HG02840 (cell line): ENCODE measurements at regions not wholly inside any gene's neighbourhood (a gene's known extent, or its start where the extent isn't known, plus 50 kb on each side); places are given as distances from the start of the nearest gene placed in this dataset.

Experiments used
- ATAC-seq: cut with Tn5 transposase; IDR thresholded peaks from one replicate; pipeline ENCODE4 v1.9.1; 2021; ENCODE audit warnings: mild to moderate bottlenecking, moderate library complexity, moderate number of reproducible peaks; ENCODE audit not compliant: unreplicated experiment, low FRiP score

DNA sequence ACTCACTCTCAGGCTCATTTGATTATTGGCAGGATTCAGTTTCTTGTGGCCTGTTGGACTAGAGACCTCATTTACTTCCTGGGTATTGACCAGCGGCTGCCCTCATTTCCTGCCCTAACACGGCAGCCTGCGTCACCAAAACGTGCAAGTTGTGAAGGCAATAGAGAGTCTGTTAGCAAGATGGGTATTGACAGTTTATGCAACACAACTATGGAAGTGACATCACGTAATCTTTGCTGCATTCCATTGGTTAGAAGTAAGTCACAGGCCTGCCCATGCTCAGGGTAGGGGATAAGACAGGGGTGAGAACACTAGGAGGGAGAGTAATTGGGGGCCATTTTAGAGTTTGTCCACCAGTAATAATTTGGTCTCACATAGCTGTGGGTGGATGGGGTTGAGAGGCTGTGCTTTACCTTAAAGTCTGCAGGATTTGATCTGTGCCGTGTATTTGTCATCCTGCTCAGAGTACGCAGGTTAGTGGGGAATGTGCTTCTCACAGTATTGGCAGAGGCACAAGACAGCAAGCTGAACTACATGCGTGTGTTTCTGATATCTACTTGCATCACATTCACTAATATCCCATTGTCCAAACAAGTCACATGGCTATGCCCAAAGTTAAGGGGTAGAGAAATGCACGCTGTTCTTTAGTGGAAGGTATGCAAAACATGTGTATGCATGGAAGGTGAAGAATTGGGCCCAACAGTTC, 83.3 kb downstream of the EDEM1 start:
- no peak for ATAC-seq

DNA sequence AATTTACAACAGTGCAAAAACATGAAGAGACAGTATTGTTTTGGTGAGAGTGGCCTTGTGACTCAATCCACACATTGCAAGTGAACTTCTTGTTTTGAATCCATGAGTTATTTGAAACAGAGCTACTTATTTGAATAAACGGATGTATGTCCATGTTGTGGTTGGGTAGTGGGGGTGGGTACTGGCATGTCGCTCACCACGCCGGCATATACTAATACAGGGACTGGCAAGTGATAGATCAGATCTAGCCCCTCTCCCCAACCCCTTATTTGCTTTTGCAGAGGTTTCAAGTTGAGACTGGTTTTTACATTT, 83.8 kb downstream of the EDEM1 start:
- no peak for ATAC-seq

DNA sequence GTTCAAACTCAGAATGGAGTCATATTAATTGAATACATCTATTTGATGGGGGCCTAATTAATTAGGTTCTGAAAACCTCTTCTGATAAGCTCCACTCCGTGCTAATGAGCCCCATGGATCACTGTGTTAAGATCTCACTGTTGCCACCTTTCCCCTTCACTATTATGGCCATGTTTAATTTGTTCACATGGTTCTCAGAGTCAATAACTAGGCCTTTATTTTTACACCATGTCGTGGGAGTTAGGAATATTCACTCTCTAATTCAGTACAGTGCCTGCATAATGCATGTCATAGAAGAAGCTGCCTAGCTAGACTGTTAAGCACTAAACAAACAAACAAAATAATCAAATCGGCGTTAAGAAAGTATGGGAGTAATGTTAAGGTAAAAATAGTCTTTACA, 84.9 kb downstream of the EDEM1 start:
- no peak for ATAC-seq

DNA sequence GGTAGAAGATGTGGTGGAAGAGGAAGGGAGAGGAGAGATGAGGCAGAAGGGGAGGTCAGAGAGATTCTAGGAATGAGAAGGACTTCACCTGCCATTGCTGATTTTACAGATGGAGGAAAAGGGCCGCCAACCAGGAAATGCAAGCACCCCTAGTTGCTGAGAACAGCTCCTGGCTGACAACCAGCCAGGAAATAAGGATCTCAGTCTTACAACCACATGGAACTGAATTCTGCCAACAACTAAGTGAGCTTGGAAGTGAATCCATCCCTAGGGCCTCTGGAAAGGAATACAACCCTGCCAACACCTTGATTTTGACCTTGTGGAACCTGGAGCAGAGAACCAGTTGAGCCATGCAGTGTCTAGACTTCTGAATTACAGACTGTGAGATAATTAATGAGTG, 86.6 kb downstream of the EDEM1 start:
- ATAC-seq: no peak

DNA sequence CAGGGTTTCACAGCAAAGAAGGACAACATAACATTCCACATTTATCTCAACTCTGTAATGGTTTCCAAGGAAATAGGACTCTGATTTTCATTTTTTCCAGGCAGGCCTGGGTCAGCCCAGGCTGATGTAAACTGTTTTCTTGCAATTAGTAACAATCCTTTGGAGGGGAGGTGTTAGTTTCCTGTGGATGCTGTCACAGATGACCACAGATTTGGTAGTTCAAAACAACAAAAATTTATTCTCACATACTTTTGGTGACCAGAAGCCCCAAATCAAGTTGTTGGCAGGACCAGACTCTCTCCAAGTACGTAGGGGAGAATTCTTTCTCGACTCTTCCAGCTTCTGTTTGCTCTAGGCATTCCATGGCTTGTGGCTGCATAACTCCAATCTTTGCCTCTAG, 88.0 kb downstream of the EDEM1 start:
- no peak for ATAC-seq

DNA sequence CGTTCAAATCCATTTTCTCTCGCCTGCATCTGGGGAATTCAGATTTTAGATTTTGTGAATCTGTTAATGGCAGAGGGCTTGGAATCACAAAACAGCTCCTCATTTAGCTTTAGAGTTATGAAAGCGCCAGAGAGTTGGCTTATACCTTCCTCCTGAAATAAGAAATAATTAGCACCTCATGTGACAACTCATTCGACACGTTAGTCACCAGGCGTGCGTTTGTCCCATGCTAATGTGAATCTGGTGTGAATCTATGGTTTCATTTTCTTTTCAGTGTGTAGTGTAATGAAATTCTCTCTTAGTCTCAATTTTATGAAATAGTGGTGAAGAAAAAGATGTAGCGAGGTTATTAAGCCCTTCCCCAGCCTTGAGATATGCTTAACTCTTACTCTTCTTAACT, 89.4 kb downstream of the EDEM1 start:
- ATAC-seq: no peak

DNA sequence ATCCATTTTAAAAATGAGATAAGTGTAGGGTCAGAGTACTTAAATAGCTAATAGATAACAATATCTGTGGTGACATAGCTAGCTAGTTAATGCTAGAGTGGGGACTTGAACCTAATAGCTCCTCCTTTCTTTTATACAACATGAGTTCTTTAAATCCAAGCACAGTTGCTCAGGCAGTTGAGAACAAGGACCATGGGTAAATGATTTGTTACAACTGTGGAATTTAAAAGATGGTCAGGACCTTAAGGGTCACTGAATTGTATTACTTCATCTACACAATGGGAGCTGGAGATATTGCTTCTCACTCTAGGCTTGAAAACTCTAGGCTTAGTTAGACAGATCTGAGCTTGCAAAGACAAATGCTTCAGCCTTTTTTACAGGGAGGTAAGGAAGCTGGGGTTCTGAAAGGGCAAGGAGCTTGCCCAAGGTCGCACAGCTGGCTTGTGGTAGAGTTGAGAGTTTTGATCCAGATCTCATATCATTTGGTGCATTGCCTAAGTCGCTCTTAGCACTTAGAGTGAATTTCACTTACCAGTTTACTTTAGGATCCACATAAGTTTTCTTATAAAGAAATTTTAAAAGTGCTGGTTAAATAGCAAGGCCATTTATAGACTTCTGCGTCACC, 90.2 kb downstream of the EDEM1 start:
- no peak for ATAC-seq

DNA sequence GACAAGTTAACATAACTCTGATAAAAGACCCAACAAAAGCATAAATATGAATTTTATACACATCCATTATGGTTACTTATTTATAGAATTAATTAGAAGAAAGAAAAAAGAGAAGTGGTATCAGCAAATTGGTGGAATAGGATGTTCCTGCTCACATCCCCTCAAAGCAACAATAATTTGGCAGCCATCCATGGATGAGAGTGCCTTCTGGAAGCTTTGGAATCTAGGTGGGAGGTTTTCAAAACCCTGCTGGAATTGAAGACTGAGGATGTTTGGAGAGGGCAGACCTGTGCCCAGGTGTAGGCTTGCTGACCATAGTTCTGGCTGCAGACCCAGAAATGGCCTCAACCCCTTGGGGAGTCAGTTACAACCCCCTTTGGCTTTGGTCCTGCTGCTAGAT, 91.2 kb downstream of the EDEM1 start:
- ATAC-seq: no peak

DNA sequence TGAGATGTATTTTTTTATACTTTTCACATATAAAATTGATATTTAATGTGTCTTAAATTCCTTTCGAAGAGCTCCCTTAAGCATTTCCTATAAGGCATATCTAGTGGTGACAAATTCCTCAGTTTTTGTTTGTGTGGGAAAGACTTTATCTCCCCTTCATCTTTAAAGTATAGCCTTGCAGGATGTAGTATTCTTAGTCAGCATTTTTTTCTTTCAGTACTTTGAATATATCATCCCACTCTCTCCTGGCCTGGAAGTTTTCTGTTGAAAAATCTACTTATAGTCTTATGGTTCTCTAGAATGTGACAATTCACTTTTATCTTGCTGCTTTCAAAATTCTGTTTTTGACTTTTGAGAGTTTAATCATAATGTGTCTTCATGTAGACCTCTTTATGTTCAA, 95.2 kb downstream of the EDEM1 start:
- no peak for ATAC-seq

DNA sequence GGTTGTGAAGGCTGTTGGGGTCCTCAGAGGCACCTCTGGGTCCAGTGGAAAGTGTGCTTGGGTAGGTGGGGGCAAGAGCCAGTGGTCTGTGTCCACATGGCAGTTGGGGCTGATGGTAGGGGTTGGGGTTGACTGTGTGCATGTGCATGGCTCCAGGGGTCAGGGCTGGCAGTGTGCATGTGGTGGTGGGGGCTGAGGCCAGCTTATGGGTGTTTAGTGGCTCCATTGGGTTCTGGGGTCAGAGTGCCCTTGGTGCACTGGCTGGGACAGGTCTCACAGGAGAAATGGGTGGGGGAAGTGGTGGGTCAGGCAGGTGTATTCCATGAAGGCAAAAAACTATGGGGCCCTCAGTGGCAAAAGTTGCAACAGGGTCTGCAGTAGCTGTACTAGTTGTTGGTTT, 97.9 kb downstream of the EDEM1 start:
- ATAC-seq: no peak

DNA sequence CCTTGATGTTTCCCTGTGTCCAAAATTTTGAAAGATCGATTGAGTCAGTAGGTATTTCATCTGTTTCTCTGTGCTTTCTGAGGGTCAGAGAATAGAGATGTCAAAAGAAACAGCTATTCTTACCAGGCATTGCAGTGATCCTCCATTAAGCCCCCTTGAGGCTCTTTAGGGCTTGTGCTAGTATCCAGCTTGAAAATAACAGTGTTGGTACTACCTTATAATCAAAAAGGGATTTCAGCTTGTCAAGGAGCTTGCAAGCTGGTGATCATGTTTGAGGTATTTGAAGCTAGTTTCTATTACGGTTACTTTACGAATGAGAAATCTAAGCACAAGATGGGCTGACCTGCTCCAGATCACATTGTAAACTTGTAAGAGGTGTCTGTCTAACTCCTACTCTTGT, 103.4 kb downstream of the EDEM1 start:
- no peak for ATAC-seq

DNA sequence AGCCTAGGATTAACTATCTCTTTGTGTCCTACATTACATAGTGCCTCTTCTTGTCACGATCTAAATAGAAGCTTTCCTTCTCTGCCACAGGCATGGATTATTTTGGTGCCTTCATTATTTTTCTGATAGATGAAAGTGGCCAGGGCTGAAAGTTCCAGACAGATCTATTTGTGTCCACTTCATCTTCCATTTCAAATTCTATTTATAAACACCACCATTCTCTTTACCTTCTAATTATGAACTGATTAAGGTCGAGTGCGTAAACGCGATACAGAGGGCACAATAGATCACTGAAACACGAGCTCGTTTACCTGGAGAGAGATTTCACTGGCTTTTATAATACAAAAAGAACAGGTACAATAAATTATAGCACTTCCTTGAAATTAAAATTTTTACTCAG, 105.0 kb downstream of the EDEM1 start:
- no peak for ATAC-seq

DNA sequence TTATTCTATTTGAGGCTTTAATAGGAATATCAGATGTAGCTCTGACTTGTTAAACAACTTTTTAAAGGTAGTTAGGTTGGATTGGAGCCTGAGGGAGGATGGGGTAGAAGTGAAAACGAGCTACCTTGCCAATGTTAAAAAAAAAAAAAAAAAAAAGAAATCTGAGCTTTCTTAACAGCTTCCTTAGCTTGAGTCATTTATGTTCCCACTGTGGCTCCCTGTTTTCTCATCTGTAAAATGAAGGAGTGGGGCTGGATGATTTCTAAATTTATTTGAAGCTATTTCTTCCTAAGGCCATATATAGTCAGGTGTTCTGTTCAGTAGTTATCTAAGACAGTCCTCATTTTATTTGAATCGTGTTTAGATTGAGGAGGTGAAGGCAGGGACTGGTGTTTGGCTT, 105.7 kb downstream of the EDEM1 start:
- ATAC-seq: no peak

DNA sequence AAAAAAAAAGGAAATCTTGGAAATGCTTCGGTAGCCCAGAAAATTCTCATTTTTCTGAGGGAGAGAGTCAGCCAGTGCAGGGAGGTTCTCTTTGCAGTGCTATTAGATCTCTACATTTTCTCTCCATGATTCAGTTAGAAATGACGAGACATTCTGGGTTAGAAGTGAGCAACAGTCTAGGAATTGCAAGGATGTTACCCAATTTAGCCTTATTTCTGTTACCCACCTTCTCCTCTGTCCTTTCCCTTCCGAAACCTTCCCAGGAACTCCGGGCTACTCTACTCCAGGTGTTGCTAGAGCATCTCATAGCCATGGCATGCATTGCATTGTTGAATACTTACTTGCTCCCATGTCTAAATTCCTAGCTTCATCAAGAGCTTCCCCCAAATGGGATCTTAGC, 106.8 kb downstream of the EDEM1 start:
- ATAC-seq: no peak

DNA sequence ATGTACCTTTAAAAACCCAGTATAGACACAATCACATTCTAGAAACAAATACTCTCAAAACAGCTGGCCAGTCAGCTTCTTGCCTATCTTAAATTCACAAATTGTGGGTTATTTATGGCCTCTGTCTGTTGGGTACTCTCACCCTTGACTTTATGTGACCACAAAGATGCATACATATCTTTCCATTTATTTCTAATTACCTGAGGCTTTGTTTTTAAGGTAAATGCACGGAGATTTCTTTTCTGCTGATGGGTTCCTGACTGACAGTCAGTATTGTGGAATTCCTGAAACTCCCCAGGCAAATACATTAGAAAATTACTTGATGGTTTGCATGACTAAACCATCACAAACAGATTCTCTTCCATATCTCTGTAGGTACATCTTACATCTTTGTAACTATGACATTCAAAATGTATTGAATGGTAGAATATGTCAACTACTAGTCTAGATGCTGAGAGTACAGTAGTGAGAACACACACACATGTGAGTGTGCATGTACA, 107.7 kb downstream of the EDEM1 start:
- no peak for ATAC-seq

DNA sequence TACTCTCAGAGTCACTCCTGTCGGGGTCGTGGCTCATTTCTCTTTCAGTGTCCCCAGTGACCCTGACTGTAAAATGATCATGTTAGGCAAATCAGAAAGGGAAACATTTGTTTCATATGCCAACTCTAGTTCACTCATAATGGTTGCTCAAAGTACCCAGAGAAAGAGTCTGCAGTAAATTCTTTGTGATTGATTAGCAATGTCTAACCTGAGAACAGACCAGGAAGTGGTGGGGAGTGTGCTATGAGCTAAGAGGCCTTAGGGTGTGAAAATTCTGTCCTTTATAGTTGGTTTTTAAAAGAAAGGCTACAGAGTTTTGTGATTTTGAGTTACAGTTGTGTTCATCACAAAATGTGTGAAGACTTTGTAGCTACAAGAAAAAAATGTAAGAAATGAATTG, 108.9 kb downstream of the EDEM1 start:
- no peak for ATAC-seq

DNA sequence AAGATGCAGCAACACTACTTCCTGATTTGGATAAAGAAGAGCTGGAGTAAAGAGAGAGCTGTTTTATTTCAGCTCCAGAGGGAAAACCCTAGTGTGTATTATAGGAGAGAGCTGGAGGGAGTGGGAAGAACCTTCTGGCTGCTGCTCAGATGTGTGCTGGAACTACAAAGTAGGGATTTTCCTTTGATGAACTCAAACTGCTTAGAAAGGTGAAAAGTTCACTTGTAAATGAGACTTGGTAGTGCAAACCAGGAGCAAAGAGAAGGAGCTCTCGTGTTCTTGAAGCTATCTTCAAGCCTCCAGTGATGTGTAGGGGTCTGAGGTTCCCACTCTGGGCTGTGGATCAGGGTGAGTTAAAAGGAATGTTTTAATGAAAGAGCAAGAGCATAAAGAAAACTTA, 110.4 kb downstream of the EDEM1 start:
- no peak for ATAC-seq

DNA sequence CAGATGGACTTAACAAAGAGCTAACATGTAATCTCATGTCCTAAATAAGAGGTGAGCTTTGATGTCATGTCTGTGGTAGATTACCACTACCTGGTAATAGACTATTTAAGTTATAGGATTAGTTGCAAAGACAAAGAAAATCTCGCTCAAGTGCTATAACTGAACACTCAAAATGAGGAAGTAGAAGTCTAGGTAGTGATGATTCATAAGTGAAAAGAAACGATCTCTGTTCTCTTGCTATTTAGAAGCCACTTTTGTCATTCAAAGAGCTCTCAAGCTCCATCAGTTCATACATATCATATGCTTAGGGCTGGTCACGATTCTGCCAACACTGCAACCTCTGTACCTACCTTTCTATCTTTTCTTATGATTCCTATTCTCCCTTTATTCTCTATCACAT, 110.9 kb downstream of the EDEM1 start:
- ATAC-seq: peak; percentile 99

DNA sequence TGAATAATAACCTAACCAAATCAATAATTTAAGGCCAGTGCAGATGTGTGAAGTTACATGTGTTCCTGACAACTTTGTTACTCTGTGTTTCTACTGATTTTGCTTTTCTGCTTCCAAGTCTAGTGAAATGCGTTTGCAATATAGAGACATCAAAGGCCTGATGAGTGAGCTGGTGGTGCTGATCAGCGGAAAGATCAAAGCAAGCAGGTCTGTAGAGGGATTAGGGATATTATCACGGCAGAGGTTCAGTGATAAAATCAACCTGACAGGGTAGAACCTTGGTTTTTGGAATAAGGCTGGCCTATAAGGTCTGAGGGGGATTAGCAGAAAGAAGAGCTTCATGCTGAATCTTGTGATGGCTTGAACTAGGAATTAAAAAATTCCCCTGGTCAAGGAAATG, 111.7 kb downstream of the EDEM1 start:
- no peak for ATAC-seq

DNA sequence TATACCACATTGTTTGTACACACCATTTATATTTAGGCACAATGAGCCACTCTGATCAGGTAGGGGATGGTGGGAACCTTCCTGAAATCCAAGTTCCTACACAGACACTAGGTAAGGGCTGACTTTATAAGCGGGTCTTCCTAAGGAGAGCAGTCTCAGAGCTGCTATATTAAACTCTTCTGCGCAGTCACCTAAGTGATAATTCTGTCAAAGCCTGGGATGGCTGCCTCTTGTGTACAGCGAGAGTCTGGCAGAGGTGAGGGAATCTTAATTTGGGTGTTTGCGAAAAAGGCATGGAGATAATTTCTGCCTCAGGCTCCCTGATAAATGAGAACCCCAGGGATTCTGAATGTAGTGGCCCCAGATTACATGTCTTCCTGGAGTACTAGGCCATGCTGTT, 113.1 kb downstream of the EDEM1 start:
- no peak for ATAC-seq

DNA sequence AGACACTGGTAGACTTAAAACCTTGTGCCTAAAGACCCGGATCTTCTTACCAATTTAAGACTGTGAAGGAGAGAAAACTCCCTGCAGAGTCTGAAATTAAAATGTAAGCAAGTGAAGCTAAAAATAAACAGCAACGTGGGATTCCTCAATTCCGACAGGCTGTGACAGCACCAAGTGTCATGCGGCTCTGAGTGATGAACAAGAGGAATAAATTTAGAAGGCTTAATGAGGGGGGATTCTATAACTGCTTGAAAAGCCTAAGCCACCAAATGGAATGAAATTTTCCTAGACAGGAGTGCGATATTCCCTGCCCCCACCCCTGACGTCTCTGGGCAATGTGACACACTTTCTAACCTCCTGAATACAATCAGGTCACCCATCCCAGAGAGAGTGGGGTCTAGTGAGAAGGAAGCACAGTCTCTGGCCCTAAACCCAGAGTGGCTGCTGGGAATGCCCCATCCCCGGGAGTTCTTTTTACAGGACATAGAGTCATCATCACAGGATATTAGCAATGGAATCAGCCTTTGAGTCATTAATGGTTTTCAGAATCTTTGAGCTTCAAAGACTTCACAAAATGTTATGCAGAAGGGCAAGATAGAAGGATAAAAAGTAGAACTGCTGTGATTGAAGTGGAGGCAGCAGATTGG, 114.3 kb downstream of the EDEM1 start:
- ATAC-seq: no peak

DNA sequence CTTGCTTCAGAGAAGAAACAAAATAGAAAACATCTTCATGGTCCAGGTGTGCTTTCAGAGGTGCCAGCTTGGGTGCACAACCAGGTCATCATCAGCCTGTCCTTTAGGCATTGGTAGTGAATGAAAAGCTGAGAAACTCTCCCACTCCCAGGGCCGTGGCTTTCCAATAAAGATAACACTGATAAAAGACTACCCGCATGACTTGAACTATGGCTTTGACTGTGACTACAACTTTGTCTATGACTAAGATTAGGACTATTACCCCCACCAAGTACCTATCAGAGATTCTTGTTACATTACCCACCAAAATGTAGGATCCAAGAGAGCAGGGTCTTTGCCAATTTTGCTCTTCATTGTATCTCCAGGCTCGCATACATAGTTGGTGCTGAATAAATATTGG, 115.2 kb downstream of the EDEM1 start:
- no peak for ATAC-seq
